ENCODE measurements at regions not wholly inside any gene's neighbourhood (a gene's known extent, or its start where the extent isn't known, plus 50 kb on each side); places are given as distances from the start of the nearest gene placed in this dataset.
"Not testable (repeated sequence)": the region's sequence is repeated elsewhere in the genome, so short reads cannot be mapped to it uniquely, and the experiment has no call there.

GRCh38 chr22:35483730-35484129, 56.9 kb upstream of the RASD2 start:
- peaks cover 0 to 4% (median 0%) of the 10 kb centered on the region in 3 donors for H3K9me3 ChIP-seq (ENCODE audit: control insufficient read depth in 2 of 3, insufficient read depth in 1 of 3, low read length in 3 of 3)
- H3K9ac ChIP-seq (ENCODE audit: low read length in 3 of 3) = no peak overlapping the region
- H3K4me1 ChIP-seq (ENCODE audit: control insufficient read depth in 2 of 3, insufficient read depth in 2 of 3, low read depth in 1 of 3, low read length in 3 of 3) = peaks cover 0 to 6% (median 0%) of the 10 kb centered on the region in 3 donors
- H3K27ac ChIP-seq (ENCODE audit: low read depth in 2 of 2, low read length in 2 of 2) = no peak overlapping the region
- no peaks in the 10 kb centered on the region for H3K27me3 ChIP-seq (ENCODE audit: control insufficient read depth, insufficient read depth, low read length)
- no peak for TF ChIP-seq CTCF (IDR thresholded peaks at IDR 0.05; ENCODE audit: borderline replicate concordance, extremely low read depth, insufficient read depth)
- intact Hi-C loops (cut with DNase I) = no loop called here
- DNase-seq (no peak), FAIRE-seq (no peak)
- H3K4me3 ChIP-seq (ENCODE audit: low read length in 3 of 3) = no peak overlapping the region
- H3K36me3 ChIP-seq (ENCODE audit: control insufficient read depth in 2 of 3, insufficient read depth in 3 of 3, low read length in 3 of 3) = no peaks in the 10 kb centered on the region

GRCh38 chr22:35484651-35485556, 55.7 kb upstream of the RASD2 start:
- no peak for FAIRE-seq
- peaks cover 0 to 4% (median 0%) of the 10 kb centered on the region in 3 donors for H3K9me3 ChIP-seq (ENCODE audit: control insufficient read depth in 2 of 3, insufficient read depth in 1 of 3, low read length in 3 of 3)

GRCh38 chr22:35486116-35486631, 54.5 kb upstream of the RASD2 start:
- no peaks in the 10 kb centered on the region for H3K27me3 ChIP-seq (ENCODE audit: control insufficient read depth, insufficient read depth, low read length)
- H3K4me1 ChIP-seq (ENCODE audit: control insufficient read depth in 2 of 3, insufficient read depth in 2 of 3, low read depth in 1 of 3, low read length in 3 of 3) = no peaks in the 10 kb centered on the region
- H3K9me3 ChIP-seq (ENCODE audit: control insufficient read depth in 2 of 3, insufficient read depth in 1 of 3, low read length in 3 of 3) = peaks cover 0 to 4% (median 0%) of the 10 kb centered on the region in 3 donors
- DNase-seq (no peak), FAIRE-seq (no peak)
- TF ChIP-seq CTCF (IDR thresholded peaks at IDR 0.05; ENCODE audit: borderline replicate concordance, extremely low read depth, insufficient read depth) = no peak
- intact Hi-C loops (cut with DNase I) = no loop called here
- H3K9ac ChIP-seq (ENCODE audit: low read length in 3 of 3) = no peak overlapping the region
- no peak overlapping the region for H3K4me3 ChIP-seq (ENCODE audit: low read length in 3 of 3)
- H3K27ac ChIP-seq (ENCODE audit: low read depth in 2 of 2, low read length in 2 of 2) = no peak overlapping the region
- H3K36me3 ChIP-seq (ENCODE audit: control insufficient read depth in 2 of 3, insufficient read depth in 3 of 3, low read length in 3 of 3) = no peaks in the 10 kb centered on the region

More at GRCh38 chr22:35484651-35485556, 55.7 kb upstream of the RASD2 start:
- peaks cover 0 to 2% (median 0%) of the 10 kb centered on the region in 3 donors for H3K4me1 ChIP-seq (ENCODE audit: control insufficient read depth in 2 of 3, insufficient read depth in 2 of 3, low read depth in 1 of 3, low read length in 3 of 3)
- H3K4me3 ChIP-seq (ENCODE audit: low read length in 3 of 3) = no peak overlapping the region
- no peaks in the 10 kb centered on the region for H3K27me3 ChIP-seq (ENCODE audit: control insufficient read depth, insufficient read depth, low read length)
- TF ChIP-seq CTCF (IDR thresholded peaks at IDR 0.05; ENCODE audit: borderline replicate concordance, extremely low read depth, insufficient read depth) = no peak
- no peaks in the 10 kb centered on the region for H3K36me3 ChIP-seq (ENCODE audit: control insufficient read depth in 2 of 3, insufficient read depth in 3 of 3, low read length in 3 of 3)
- no peak overlapping the region for H3K27ac ChIP-seq (ENCODE audit: low read depth in 2 of 2, low read length in 2 of 2)
- no peak for DNase-seq
- no peak overlapping the region for H3K9ac ChIP-seq (ENCODE audit: low read length in 3 of 3)
- intact Hi-C loops (cut with DNase I) = no loop called here

- H3K9ac ChIP-seq (ENCODE audit: low read length in 3 of 3); intact Hi-C loops (cut with DNase I); H3K27me3 ChIP-seq (ENCODE audit: control insufficient read depth, insufficient read depth, low read length); H3K36me3 ChIP-seq (ENCODE audit: control insufficient read depth in 2 of 3, insufficient read depth in 3 of 3, low read length in 3 of 3); DNase-seq; H3K9me3 ChIP-seq (ENCODE audit: control insufficient read depth in 2 of 3, insufficient read depth in 1 of 3, low read length in 3 of 3); FAIRE-seq; H3K4me1 ChIP-seq (ENCODE audit: control insufficient read depth in 2 of 3, insufficient read depth in 2 of 3, low read depth in 1 of 3, low read length in 3 of 3); H3K4me3 ChIP-seq (ENCODE audit: low read length in 3 of 3); H3K27ac ChIP-seq (ENCODE audit: low read depth in 2 of 2, low read length in 2 of 2): not testable (repeated sequence)
Observed at GRCh38 chr22:35487623-35488022, 53.0 kb upstream of the RASD2 start.
